Parathyroid adenoma (tissue), 2 donors: ENCODE measurements at regions not wholly inside any gene's neighbourhood (a gene's known extent, or its start where the extent isn't known, plus 50 kb on each side); places are given as distances from the start of the nearest gene placed in this dataset.

ENCODE experiments used
- H2AFZ ChIP-seq: fragments of 300-600 bp; sonication (generic); one replicate; pipeline ENCODE4 v1.7.0; 2017; ENCODE audit warnings: antibody characterized with exemption, mild to moderate bottlenecking
- H3K27ac ChIP-seq: fragments of 300-600 bp; sonication (generic); one replicate; pipeline ENCODE4 v1.7.0; 2017
- H3K27me3 ChIP-seq: fragments of 300-600 bp; sonication (generic); one replicate; pipeline ENCODE4 v1.7.0; 2017; ENCODE audit warnings: low read length; ENCODE audit not compliant: control insufficient read depth, insufficient read depth
- H3K36me3 ChIP-seq: fragments of 300-600 bp; sonication (generic); one replicate; pipeline ENCODE4 v1.7.0; 2017; ENCODE audit warnings: low read length; ENCODE audit not compliant: control insufficient read depth, insufficient read depth
- H3K4me1 ChIP-seq: fragments of 300-600 bp; sonication (generic); one replicate; pipeline ENCODE4 v1.7.0; 2017; ENCODE audit warnings: control low read depth
- H3K4me2 ChIP-seq: fragments of 300-600 bp; sonication (generic); one replicate; pipeline ENCODE4 v1.7.0; 2017; ENCODE audit warnings: low read length
- H3K4me3 ChIP-seq: fragments of 300-600 bp; sonication (generic); one replicate; pipeline ENCODE4 v1.7.0; 2017; ENCODE audit warnings: low read depth, low read length
- H3K79me2 ChIP-seq: fragments of 300-600 bp; sonication (generic); one replicate; pipeline ENCODE4 v1.7.0; 2017; ENCODE audit warnings: control low read depth
- H3K9ac ChIP-seq: fragments of 300-600 bp; sonication (generic); one replicate; pipeline ENCODE4 v1.7.0; 2017; ENCODE audit warnings: mild to moderate bottlenecking
- H3K9me3 ChIP-seq: fragments of 300-600 bp; sonication (generic); one replicate; pipeline ENCODE4 v1.7.0; 2017; ENCODE audit warnings: low read length; ENCODE audit not compliant: control insufficient read depth
- TF ChIP-seq, protein P1 (sequence below): fragments of 300-600 bp; sonication (generic); IDR thresholded peaks from one replicate; pipeline ENCODE4 v1.7.0; 2017; ENCODE audit warnings: antibody characterized with exemption, mild to moderate bottlenecking
- donor health status: primary hyperparathyroidism.

DNA sequence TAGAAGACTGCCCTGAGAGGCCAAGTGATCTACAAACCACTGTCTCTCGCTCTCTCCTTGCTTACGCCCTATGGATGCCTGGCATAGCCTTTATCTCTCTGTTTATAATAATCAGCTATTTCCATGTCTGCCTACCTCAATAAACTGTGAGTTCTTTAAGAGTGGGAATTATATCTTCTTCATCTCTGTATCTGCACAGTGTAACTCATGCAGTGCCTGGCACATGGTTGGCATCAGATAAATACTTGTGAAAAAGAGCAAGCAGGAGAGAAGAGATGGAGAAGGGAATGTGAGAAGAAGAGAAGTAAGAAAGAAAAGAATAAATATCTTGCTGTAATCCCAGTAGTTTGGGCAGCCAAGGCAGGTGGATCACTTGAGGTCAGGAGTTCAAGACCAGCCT lies 94.6 kb upstream of the TNPO1 start:
- H3K9me3 ChIP-seq = no peaks in the 10 kb centered on the region
- H3K4me2 ChIP-seq = no peak overlapping the region
- no peaks in the 10 kb centered on the region for H3K36me3 ChIP-seq
- H3K9ac ChIP-seq = no peak overlapping the region
- no peak overlapping the region for H3K4me3 ChIP-seq
- TF ChIP-seq, protein P1, sequence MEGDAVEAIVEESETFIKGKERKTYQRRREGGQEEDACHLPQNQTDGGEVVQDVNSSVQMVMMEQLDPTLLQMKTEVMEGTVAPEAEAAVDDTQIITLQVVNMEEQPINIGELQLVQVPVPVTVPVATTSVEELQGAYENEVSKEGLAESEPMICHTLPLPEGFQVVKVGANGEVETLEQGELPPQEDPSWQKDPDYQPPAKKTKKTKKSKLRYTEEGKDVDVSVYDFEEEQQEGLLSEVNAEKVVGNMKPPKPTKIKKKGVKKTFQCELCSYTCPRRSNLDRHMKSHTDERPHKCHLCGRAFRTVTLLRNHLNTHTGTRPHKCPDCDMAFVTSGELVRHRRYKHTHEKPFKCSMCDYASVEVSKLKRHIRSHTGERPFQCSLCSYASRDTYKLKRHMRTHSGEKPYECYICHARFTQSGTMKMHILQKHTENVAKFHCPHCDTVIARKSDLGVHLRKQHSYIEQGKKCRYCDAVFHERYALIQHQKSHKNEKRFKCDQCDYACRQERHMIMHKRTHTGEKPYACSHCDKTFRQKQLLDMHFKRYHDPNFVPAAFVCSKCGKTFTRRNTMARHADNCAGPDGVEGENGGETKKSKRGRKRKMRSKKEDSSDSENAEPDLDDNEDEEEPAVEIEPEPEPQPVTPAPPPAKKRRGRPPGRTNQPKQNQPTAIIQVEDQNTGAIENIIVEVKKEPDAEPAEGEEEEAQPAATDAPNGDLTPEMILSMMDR = no peak
- no peak overlapping the region for H3K27ac ChIP-seq
- H3K79me2 ChIP-seq = no peaks in the 10 kb centered on the region
- peaks cover 3% of the 10 kb centered on the region for H3K4me1 ChIP-seq
- no peaks in the 10 kb centered on the region for H3K27me3 ChIP-seq
- H2AFZ ChIP-seq = no peak overlapping the region

DNA sequence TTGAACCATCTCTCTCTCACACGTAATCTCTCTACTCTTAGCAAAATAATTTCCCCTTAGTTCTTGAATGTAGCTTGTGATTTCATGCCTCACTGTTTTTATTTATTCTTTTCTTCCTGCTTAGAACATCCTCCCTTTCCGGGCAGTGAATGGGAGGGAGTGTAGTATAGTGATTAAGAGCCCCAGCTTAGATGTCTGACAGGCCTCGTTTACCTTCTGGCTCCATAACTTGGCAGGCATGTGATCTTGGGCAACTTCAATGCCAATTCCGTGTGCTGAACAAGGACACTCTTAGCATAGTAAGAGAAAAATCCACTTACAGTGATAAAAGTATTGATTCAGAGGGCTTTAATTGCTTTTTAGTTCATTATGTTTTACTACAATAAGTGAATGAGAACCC lies 96.3 kb upstream of the TNPO1 start:
- TF ChIP-seq, protein P1 = no peak
- no peaks in the 10 kb centered on the region for H3K27me3 ChIP-seq
- no peaks in the 10 kb centered on the region for H3K9me3 ChIP-seq
- H3K4me1 ChIP-seq = peaks cover 3% of the 10 kb centered on the region
- H3K27ac ChIP-seq = no peak overlapping the region
- no peaks in the 10 kb centered on the region for H3K79me2 ChIP-seq
- no peaks in the 10 kb centered on the region for H3K36me3 ChIP-seq
- H3K4me3 ChIP-seq = no peak overlapping the region
- no peak overlapping the region for H3K4me2 ChIP-seq
- no peak overlapping the region for H3K9ac ChIP-seq
- H2AFZ ChIP-seq = no peak overlapping the region

DNA sequence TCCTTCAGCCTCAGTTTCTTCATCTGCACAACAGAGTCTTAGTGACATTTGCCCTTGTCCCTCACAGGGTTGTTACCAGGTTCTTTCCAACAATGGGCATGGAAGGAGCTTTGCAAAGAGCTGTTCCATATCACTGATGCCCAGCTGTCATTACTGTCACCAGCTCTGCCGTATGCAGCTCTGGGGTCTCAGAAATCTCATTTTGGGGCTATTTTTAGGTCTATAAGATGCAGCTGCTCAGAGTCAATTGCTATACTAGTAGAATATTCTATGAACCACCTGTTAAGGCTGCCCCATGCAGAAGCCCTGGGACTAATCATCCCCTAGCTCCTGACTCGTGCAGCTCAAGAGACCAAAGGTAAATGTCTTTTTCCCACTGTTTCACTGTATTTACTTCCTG lies 105.1 kb upstream of the TNPO1 start:
- Histone ChIP-seq H3K4me3 (no peak overlapping the region), H3K27ac (no peak overlapping the region), H3K27me3 (no peaks in the 10 kb centered on the region), H3K36me3 (no peaks in the 10 kb centered on the region), H3K9ac (no peak overlapping the region), H3K9me3 (no peaks in the 10 kb centered on the region), H3K4me2 (no peak overlapping the region), H2AFZ (no peak overlapping the region), H3K4me1 (no peaks in the 10 kb centered on the region), H3K79me2 (no peaks in the 10 kb centered on the region)
- TF ChIP-seq, protein P1 = no peak

DNA sequence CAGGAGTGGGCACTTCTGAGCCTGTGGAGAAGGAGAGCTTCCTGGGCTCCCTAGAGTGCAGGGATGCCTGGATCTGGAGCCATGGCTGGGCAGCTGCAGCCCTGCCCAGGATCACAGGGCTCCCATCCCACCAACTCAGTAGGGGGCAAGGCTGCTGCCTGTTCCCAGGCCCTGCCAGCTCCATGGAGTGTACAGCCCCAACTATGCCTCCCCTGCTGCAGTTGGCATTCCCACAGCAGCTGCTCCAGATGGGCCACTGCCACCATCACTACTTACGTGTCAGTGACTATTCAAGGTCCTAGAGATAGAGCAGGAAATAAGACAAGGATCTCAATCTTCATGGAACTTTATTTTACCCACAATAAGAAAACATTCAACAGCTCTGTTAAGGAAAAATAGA lies 107.1 kb upstream of the TNPO1 start:
- no peak overlapping the region for H3K27ac ChIP-seq
- H3K79me2 ChIP-seq = no peaks in the 10 kb centered on the region
- H3K4me2 ChIP-seq = no peak overlapping the region
- H2AFZ ChIP-seq = no peak overlapping the region
- H3K27me3 ChIP-seq = no peaks in the 10 kb centered on the region
- no peak overlapping the region for H3K4me3 ChIP-seq
- no peaks in the 10 kb centered on the region for H3K9me3 ChIP-seq
- no peaks in the 10 kb centered on the region for H3K36me3 ChIP-seq
- no peak overlapping the region for H3K9ac ChIP-seq
- TF ChIP-seq, protein P1 = no peak
- H3K4me1 ChIP-seq = no peaks in the 10 kb centered on the region

DNA sequence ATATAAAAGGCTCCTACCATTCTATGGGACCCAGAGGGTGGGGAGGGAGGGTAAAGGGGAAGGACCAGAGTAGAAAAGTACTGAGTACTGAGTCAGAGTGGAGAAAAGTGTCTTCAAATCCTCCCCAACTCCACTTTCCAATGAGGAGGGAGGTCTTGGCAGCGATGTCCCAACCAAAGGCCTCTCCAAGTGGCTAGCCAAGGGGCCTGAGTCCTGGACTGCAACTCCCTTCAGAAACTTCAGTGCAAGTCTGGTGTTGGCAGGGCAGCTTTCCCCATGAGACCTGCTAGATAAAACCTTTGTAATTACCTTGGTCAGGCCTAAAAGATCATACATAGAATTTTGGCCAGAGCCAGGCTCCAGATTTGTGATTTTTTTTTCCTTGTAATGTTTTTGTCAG lies 111.3 kb upstream of the TNPO1 start:
- no peaks in the 10 kb centered on the region for H3K9me3 ChIP-seq
- no peak overlapping the region for H3K4me2 ChIP-seq
- H3K27me3 ChIP-seq = no peaks in the 10 kb centered on the region
- H3K4me1 ChIP-seq = no peaks in the 10 kb centered on the region
- H3K4me3 ChIP-seq = no peak overlapping the region
- no peaks in the 10 kb centered on the region for H3K79me2 ChIP-seq
- no peak overlapping the region for H3K27ac ChIP-seq
- no peak overlapping the region for H3K9ac ChIP-seq
- no peak overlapping the region for H2AFZ ChIP-seq
- H3K36me3 ChIP-seq = no peaks in the 10 kb centered on the region
- TF ChIP-seq, protein P1 = no peak
